C4-2B (cell line): ENCODE measurements at regions not wholly inside any gene's neighbourhood (a gene's known extent, or its start where the extent isn't known, plus 50 kb on each side); places are given as distances from the start of the nearest gene placed in this dataset.

Experiments used
- ZFX ChIP-seq: fragments of 450-650 bp; IDR thresholded peaks from 2 replicates; pipeline ENCODE4 v1.6.1; 2017
- TF ChIP-seq, protein P1 (sequence below): fragments of 450-650 bp; conservative IDR thresholded peaks from 2 replicates; pipeline ENCODE4 v1.5.1; 2017; ENCODE audit warnings: mild to moderate bottlenecking

DNA sequence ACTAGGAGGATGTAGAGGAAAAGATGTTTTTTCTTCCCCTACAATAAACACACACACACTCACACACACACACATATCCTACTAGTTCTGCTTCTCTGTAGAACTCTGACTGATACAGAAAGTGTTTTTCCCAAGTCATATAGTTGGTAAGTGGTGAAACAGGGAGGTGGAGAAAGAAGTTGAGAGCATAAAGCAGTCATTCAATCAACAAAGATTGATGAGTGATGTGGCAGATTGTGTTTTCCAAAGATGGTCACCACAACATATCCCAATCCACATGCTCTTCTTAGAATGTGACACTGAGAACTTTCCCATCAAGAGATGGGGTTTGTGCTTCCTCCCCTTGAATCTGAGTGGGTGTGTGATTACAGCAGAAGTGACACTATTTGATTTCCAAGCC is 123.4 kb upstream of the ATP6AP2 start:
- TF ChIP-seq, protein P1, sequence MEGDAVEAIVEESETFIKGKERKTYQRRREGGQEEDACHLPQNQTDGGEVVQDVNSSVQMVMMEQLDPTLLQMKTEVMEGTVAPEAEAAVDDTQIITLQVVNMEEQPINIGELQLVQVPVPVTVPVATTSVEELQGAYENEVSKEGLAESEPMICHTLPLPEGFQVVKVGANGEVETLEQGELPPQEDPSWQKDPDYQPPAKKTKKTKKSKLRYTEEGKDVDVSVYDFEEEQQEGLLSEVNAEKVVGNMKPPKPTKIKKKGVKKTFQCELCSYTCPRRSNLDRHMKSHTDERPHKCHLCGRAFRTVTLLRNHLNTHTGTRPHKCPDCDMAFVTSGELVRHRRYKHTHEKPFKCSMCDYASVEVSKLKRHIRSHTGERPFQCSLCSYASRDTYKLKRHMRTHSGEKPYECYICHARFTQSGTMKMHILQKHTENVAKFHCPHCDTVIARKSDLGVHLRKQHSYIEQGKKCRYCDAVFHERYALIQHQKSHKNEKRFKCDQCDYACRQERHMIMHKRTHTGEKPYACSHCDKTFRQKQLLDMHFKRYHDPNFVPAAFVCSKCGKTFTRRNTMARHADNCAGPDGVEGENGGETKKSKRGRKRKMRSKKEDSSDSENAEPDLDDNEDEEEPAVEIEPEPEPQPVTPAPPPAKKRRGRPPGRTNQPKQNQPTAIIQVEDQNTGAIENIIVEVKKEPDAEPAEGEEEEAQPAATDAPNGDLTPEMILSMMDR: no peak
- TF ChIP-seq ZFX: no peak
